ENCODE measurements at regions not wholly inside any gene's neighbourhood (a gene's known extent, or its start where the extent isn't known, plus 50 kb on each side); places are given as distances from the start of the nearest gene placed in this dataset.

DNA sequence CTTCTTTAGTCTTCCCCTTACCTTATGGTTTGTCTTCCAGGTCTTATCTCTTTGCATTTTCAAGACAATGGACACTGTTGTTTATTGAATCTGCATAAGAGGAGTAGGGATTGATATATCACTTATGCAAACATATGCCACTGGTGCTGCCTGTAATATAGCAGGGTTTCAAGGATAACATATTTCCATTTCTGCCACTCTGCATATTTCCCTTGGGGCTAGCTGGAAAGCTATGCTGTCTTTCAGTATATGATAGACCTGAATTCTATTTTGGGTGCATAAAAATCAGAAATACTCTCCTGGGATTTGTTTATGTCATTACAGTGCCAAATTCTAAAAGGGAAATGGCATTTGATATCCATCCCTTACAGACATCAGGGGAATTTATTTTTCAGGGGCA, 400.2 kb downstream of the TLR4 start:
- no peak overlapping the region for H3K27ac ChIP-seq
- H3K36me3 ChIP-seq, result no peaks in the 10 kb centered on the region
- H4K20me1 ChIP-seq (ENCODE audit: low read depth), result no peaks in the 10 kb centered on the region
- no peak overlapping the region for H3K4me3 ChIP-seq
- H3K79me2 ChIP-seq (ENCODE audit: low read depth), result no peaks in the 10 kb centered on the region
- DNase-seq (ENCODE audit: low spot score), result no peak
- Mint-ChIP-seq H3K9me3 (no peaks in the 10 kb centered on the region), H3K36me3 (no peaks in the 10 kb centered on the region), H3K27me3 (ENCODE audit: insufficient read depth, low read depth) (no peaks in the 10 kb centered on the region), H3K4me3 (no peak overlapping the region), H3K4me1 (no peaks in the 10 kb centered on the region), H3K27ac (no peak overlapping the region)
- H2AFZ ChIP-seq (replicated peaks), result no peak overlapping the region
- H3F3A ChIP-seq (ENCODE audit: low read depth), result no peaks in the 10 kb centered on the region
- no peak overlapping the region for H3K9ac ChIP-seq
- no peak for TF ChIP-seq EZH2phosphoT487 (IDR thresholded peaks at IDR 0.05)
- TF ChIP-seq EZH2 (IDR thresholded peaks at IDR 0.05), result no peak
- TF ChIP-seq CTCF (IDR thresholded peaks at IDR 0.05), result no peak
- no peaks in the 10 kb centered on the region for H3K27me3 ChIP-seq
- H3K4me1 ChIP-seq, result no peaks in the 10 kb centered on the region
- H3K4me2 ChIP-seq, result no peak overlapping the region
- H3K9me3 ChIP-seq (ENCODE audit: low read depth), result no peaks in the 10 kb centered on the region

GRCh38 chr9:118108971-118109370, 404.8 kb downstream of the TLR4 start:
- no peaks in the 10 kb centered on the region for H3K9me3 Mint-ChIP-seq
- H3K4me1 ChIP-seq, result no peaks in the 10 kb centered on the region

GRCh38 chr9:118109542-118109941, 405.3 kb downstream of the TLR4 start:
- Mint-ChIP-seq H3K27me3 (ENCODE audit: insufficient read depth, low read depth) (no peaks in the 10 kb centered on the region), H3K9me3 (no peaks in the 10 kb centered on the region), H3K4me3 (no peak overlapping the region), H3K4me1 (peaks cover 10% of the 10 kb centered on the region), H3K27ac (no peak overlapping the region), H3K36me3 (no peaks in the 10 kb centered on the region)
- Histone ChIP-seq H3K9me3 (ENCODE audit: low read depth) (no peaks in the 10 kb centered on the region), H3F3A (ENCODE audit: low read depth) (no peaks in the 10 kb centered on the region), H3K9ac (no peak overlapping the region), H4K20me1 (ENCODE audit: low read depth) (no peaks in the 10 kb centered on the region), H3K4me3 (no peak overlapping the region), H3K27ac (no peak overlapping the region), H3K79me2 (ENCODE audit: low read depth) (no peaks in the 10 kb centered on the region), H2AFZ (replicated peaks) (no peak overlapping the region), H3K4me1 (no peaks in the 10 kb centered on the region), H3K36me3 (no peaks in the 10 kb centered on the region), H3K4me2 (no peak overlapping the region), H3K27me3 (no peaks in the 10 kb centered on the region)
- TF ChIP-seq EZH2phosphoT487 (IDR thresholded peaks at IDR 0.05), result no peak
- TF ChIP-seq CTCF (IDR thresholded peaks at IDR 0.05), result no peak
- no peak for TF ChIP-seq EZH2 (IDR thresholded peaks at IDR 0.05)
- DNase-seq (ENCODE audit: low spot score), result no peak

More at GRCh38 chr9:118108971-118109370, 404.8 kb downstream of the TLR4 start:
- H2AFZ ChIP-seq (replicated peaks), result no peak overlapping the region
- H3K27ac ChIP-seq, result no peak overlapping the region
- H3K4me3 ChIP-seq, result no peak overlapping the region
- Mint-ChIP-seq H3K4me1 (peaks cover 10% of the 10 kb centered on the region), H3K27ac (no peak overlapping the region), H3K27me3 (ENCODE audit: insufficient read depth, low read depth) (no peaks in the 10 kb centered on the region), H3K36me3 (no peaks in the 10 kb centered on the region), H3K4me3 (no peak overlapping the region)
- no peak overlapping the region for H3K4me2 ChIP-seq
- no peaks in the 10 kb centered on the region for H4K20me1 ChIP-seq (ENCODE audit: low read depth)
- H3K9ac ChIP-seq, result no peak overlapping the region
- H3K79me2 ChIP-seq (ENCODE audit: low read depth), result no peaks in the 10 kb centered on the region
- no peak for TF ChIP-seq CTCF (IDR thresholded peaks at IDR 0.05)
- TF ChIP-seq EZH2phosphoT487 (IDR thresholded peaks at IDR 0.05), result no peak
- no peak for TF ChIP-seq EZH2 (IDR thresholded peaks at IDR 0.05)
- H3F3A ChIP-seq (ENCODE audit: low read depth), result no peaks in the 10 kb centered on the region
- no peaks in the 10 kb centered on the region for H3K9me3 ChIP-seq (ENCODE audit: low read depth)
- no peak for DNase-seq (ENCODE audit: low spot score)
- H3K36me3 ChIP-seq, result no peaks in the 10 kb centered on the region
- no peaks in the 10 kb centered on the region for H3K27me3 ChIP-seq
